Hippocampal formation (tissue), 2 donors: ENCODE measurements at regions not wholly inside any gene's neighbourhood (a gene's known extent, or its start where the extent isn't known, plus 50 kb on each side); places are given as distances from the start of the nearest gene placed in this dataset.

Source experiments
- DNase-seq, 2 donors: peaks; one replicate each; lab custom pipeline; 2025; lab: John Stamatoyannopoulos, UW

- DNase-seq: no peak
Measured at GRCh38 chr3:24933401-24933800, 438.8 kb upstream of the THRB start.

DNA sequence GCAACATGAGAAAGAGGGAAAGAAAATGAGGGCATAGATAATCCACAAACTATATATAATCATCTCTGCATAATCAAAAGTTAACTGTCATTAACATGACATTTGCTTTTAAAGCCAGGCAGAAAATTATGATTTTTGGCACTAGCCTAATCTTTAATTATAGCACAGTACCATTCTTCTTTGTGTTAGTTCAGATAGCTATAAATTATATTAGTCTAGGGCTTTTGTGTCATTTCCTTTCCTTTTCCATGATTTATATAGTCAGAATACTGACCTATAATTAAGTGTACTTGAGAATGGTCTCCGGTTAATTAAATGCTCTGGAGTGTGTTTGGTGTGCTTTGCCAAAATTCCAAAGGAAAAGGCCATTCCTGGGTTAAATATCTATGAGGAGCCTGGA lies 441.9 kb upstream of the THRB start:
- DNase-seq: no peak

GRCh38 chr3:24937228-24937627 lies 442.6 kb upstream of the THRB start:
- DNase-seq: no peak

DNA sequence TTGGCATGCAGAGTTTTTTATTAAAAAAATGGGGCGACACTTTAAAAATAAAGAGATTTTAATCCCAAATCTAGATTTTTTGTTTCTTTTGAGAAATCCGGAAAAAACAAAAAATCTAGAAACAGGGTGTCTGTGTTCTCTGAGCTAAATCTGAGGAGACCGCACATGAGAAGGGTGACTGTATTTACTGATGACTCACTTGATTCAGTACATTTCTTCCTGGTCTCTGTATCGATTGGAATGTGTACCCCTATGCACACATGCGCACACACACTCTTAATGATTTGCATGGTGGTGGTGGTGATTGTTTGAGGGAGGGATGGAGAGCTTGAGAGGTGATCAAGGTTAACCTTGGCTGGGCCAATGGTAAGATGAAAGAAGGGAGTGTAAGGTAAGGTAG lies 443.1 kb upstream of the THRB start:
- DNase-seq: no peak

DNA sequence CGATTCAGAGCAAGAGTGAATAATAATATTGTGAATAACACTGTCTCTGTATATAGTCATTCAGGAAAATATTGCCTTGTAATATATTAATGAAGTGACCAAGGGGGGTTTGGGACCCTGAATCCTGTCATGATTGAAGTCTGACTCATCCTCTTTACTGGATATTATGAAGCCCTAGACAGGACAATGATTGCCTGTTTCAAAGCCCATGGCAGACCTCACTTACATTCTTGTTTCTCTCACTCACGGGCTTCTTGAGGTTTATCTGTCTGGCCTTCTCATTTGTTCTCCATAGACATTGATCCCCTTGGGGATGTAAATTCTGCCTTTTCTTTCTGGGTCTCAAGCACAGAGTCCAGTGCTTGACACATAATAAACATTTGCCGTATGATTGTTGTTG lies 449.3 kb upstream of the THRB start:
- no peak for DNase-seq

GRCh38 chr3:24944805-24945520 lies 450.3 kb upstream of the THRB start:
- no peak for DNase-seq

GRCh38 chr3:24945563-24945962 lies 450.9 kb upstream of the THRB start:
- DNase-seq: no peak

- DNase-seq: no peak
Measured at GRCh38 chr3:24947103-24947502, 452.5 kb upstream of the THRB start.

DNA sequence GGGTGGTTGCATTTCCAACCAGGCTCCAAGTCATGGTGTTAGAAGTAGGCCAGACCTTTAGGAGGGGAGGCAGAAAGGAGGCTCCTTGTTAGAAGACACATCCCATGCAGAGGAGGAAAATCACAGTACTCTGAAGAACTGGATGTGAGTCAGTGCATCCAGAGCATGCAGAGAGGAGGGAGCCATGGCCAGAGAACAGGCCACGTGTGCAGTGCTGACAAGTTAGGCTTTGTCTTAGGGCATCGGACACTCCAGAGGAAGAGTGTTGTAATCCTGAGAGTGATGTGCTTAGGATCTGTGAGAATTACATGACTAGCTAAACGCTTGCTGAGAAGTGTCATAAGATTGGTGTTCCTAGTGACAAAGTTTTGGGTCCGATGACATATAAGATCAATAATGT lies 456.5 kb upstream of the THRB start:
- no peak for DNase-seq

DNA sequence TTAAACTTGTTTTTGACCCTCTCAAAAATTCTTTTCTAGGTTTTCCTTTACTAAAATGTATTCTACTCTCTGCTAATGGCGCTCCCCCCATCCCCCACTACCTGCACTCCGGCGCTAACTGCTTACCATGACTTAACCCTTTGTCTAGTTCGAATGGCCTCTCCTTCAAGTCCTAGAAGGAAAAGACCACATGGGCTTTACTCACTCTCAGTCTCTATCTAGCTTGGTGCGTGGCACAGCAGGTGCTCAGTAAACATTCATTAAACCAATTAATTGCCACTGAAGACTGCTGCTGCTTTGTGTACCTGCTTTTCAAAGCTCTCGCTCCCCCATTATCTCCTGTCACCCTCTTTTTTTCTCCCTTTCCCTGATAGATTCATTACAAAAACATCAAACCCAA lies 457.7 kb upstream of the THRB start:
- no peak for DNase-seq

- no peak for DNase-seq
Measured at GRCh38 chr3:24953060-24953771, 458.6 kb upstream of the THRB start.

GRCh38 chr3:24956613-24957012 lies 462.0 kb upstream of the THRB start:
- DNase-seq: no peak

GRCh38 chr3:24958271-24958670 lies 463.6 kb upstream of the THRB start:
- DNase-seq: no peak

DNA sequence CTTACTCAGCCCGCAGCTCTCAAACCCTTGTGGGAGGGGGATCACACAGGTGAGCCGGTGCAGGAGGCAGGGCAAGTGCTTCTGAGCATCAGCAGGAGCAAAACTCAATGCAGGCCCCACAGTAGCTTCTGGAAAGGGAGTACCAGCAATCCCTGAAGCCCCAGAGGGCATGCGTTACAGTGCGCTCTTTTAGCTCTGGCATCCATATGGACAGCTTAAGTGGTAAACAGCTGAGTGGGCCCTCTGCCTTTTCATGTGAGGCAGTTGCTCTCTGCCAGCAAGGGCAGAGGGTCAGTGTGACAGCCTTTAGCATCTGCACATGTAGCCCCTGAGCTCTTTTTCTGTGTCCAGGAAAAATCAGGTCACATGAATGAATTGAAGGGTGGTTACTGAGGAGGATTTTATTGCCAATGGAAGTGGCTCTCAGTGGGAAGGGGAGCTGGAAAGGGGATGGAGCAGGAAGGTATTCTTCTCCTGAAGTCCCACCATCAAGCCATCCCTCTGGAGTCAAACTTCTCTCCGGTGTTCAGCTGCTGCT lies 464.3 kb upstream of the THRB start:
- no peak for DNase-seq

DNA sequence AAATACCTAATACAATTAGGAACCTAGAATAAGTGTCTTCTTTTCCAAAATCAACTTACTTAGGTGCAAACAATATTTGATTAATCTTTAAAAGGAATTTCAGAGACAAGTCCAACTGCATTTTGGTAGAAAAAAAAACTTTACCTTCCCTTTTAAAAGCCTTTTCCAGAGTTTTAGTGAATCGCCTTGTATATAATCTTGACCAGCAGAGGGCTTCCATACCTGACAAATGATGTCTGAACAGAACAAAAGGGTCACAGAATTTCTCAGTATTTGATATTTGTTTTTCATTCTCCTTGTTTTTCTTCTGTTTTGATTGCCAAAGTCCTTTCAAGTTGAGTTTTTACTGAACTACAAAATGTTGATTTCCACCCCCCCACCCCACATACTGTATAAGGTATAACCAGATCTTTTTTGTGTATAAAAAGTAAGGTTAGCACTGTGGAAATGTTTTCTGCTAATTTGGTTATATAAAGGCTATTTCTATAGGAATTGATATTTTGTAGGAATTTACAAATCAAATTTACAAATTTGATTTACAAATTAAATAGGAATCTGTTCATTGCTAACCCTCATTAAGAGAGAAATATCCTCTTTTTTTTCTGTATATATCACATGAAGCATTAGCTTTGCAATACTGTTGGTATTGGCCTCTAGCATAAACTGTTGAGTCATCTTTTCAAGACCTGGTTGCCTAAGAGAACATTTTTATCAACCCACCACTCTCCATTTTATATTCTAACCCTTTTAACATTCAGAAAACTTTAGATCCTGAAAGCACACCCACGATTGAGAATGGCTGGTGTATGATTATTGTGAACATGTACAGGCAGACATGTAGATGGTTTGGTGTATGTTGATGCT lies 464.1 kb upstream of the RARB start:
- peak in 1 of 2 donors; percentile 7 for DNase-seq

- DNase-seq: no peak
Measured at GRCh38 chr3:24965706-24966385, 462.2 kb upstream of the RARB start.

- DNase-seq: no peak
Measured at GRCh38 chr3:24968036-24968435, 460.0 kb upstream of the RARB start.

DNA sequence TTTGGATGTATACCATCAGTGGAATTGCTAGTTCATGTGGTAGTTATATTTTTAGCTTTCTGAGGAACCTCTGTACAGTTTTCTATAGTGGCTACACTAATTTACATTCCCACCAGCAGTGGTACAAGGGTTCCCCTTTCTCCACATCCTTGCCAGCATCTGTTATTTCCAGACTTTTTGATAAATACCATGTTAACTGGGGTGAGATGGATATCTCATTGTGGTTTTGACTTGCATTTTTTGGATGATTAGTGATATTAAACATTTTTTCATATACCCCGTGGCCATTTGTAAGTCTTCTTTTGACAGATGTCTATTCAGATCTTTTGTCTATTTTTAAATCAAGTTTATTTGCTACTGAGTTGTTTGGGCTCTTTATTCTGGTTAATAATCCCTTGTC lies 455.6 kb upstream of the RARB start:
- no peak for DNase-seq

DNA sequence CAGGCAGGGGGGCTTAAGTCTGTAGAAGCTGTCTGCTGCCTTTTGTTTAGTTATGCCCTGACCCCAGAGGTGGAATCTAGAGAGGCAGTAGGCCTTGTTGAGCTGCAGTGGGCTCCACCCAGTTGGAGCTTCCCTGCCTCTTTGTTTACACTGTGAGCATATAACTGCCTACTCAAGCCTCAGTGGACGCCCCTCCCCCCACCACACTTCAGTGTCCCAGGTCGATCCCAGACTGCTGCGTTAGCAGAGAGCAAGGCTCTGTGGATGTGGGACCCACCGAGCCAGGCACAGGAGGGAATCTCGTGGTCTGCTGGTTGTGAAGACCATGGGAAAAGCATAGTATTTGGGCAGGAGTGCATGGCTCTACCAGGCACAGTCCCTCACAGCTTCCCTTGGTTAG lies 446.8 kb upstream of the RARB start:
- no peak for DNase-seq

DNA sequence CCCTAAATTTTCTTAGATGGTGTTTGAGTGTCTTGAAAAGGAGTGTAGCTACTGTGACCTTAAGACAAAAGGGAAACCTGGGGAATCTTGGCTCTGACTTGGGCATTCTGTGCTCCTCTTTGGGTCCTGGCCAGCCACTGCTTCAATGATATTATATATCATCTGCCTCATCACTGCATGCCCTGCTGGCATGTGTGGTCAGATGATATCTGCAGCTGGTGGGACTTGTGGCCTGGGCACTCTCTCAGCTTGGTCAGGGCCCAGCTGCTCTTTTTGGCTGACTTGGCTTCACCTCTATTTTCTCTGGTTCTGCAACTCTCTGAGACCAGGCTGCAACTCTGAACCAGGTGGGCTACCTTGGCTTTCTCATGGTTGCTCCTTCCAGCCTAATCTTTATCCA lies 446.1 kb upstream of the RARB start:
- no peak for DNase-seq

- DNase-seq: no peak
Measured at GRCh38 chr3:24985668-24986067, 442.4 kb upstream of the RARB start.

DNA sequence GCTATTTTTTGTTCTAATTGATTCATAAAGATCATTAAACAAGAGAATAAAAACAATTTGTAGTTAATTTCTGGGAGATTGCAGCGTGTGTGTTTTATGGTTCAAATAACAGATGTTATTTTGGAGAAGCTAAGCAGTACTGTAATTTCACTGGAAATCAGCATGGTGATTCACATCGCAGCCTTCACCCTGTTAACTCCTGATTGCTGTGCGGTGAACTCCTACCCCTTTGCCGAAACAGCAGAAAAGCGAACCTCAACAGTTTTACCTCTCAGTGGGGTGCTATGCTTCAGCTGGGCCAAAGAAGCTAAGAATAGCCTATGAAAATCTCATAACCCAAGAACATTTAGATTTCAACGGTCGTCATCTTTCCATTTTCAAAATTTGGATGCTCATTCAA lies 441.5 kb upstream of the RARB start:
- DNase-seq: no peak
